HCT116 (cell line): ENCODE measurements at regions not wholly inside any gene's neighbourhood (a gene's known extent, or its start where the extent isn't known, plus 50 kb on each side); places are given as distances from the start of the nearest gene placed in this dataset.

ENCODE experiments used
- ATAC-seq: fragments of 200-7000 bp; cut with Tn5 transposase; 2 replicates; pipeline ENCODE4 v1.9.1; 2020; ENCODE audit warnings: mild to moderate bottlenecking, moderate library complexity
- BruUV-seq: library from RNA; stranded (reverse); fragments of 400-500 nt; replicated peaks from 2 replicates; lab custom pipeline; 2021; lab: Mats Ljungman, UMichigan
- CTCF ChIA-PET: fragments of 300-600 bp; sonication (Branson Sonifier 250); formaldehyde crosslinking; loops from one replicate; lab custom pipeline; 2021; ENCODE audit warnings: antibody characterized with exemption; lab: Charles Lee
- POLR2A ChIA-PET: fragments of 300-600, 350-600 bp; sonication (Branson Sonifier 250); formaldehyde crosslinking; loops from one replicate; lab custom pipeline; 2021; ENCODE audit warnings: antibody characterized with exemption; lab: Charles Lee
- RAD21 ChIA-PET, 2 experiments: fragments of 300-600 bp; sonication (Branson Sonifier 250); formaldehyde crosslinking; loops; one replicate each; lab custom pipeline; 2023; ENCODE audit warnings: low total read pairs in 2 of 2; ENCODE audit not compliant: uncharacterized antibody in 2 of 2, unreplicated experiment in 2 of 2, low non-redundant PET in 1 of 2; lab: Charles Lee
- DNase-seq: peaks from one replicate; pipeline ENCODE4 v3.0.0-alpha.2; 2010; ENCODE audit warnings: low read depth, low spot score
- H2AFZ ChIP-seq: fragments of 200-600 bp; shearing (Covaris generic), sonication (generic); 2 replicates; pipeline ENCODE4 v1.6.1; 2017; ENCODE audit warnings: low read depth, mixed run types, mixed read lengths, antibody characterized with exemption, low read length; ENCODE audit not compliant: poor library complexity, severe bottlenecking
- H3K27ac ChIP-seq: 2 replicates; pipeline ENCODE4 v1.5.1; 2012; ENCODE audit warnings: low read depth, low read length
- H3K27me3 ChIP-seq: fragments of 200-600 bp; sonication (generic); 2 replicates; pipeline ENCODE4 v1.6.1; 2016; ENCODE audit warnings: mixed run types, low read length, mixed read lengths; ENCODE audit not compliant: insufficient read depth
- H3K36me3 ChIP-seq, 2 experiments: fragments of 200-500 bp in 1 of 2; fragments of 200-600 bp in 1 of 2; sonication (Bioruptor generic) in 1 of 2; sonication (generic) in 1 of 2; 2 replicates each; pipeline versions ENCODE4 v1.5.1 to v1.6.1; 2014 to 2016; ENCODE audit warnings: low read length in 2 of 2, inconsistent platforms in 1 of 2, mixed read lengths in 1 of 2, mixed run types in 1 of 2; ENCODE audit not compliant: insufficient read depth in 2 of 2, control insufficient read depth in 1 of 2
- H3K4me1 ChIP-seq, 2 experiments: fragments of 200-600 bp in 1 of 2; sonication (generic) in 1 of 2; 2 replicates each; pipeline versions ENCODE4 v1.5.1 to v1.6.1; 2012 to 2017; ENCODE audit warnings: low read length in 2 of 2, inconsistent platforms in 1 of 2, mild to moderate bottlenecking in 1 of 2, mixed read lengths in 1 of 2, mixed run types in 1 of 2, moderate library complexity in 1 of 2; ENCODE audit not compliant: insufficient read depth in 2 of 2, control insufficient read depth in 1 of 2
- H3K4me2 ChIP-seq: fragments of 200-600 bp; sonication (generic); 2 replicates; pipeline ENCODE4 v1.6.1; 2017; ENCODE audit warnings: mixed run types, low read length, mixed read lengths
- H3K4me3 ChIP-seq, 2 experiments: fragments of 200-600 bp in 1 of 2; sonication (generic) in 1 of 2; replicated peaks in 1 of 2; 2 replicates each; pipeline ENCODE4 v1.5.1; 2011 to 2016; ENCODE audit warnings: low read length in 2 of 2, control low read depth in 1 of 2, low read depth in 1 of 2, mild to moderate bottlenecking in 1 of 2, mixed read lengths in 1 of 2, mixed run types in 1 of 2
- H3K79me2 ChIP-seq: fragments of 200-600 bp; sonication (generic); 2 replicates; pipeline ENCODE4 v1.6.1; 2017; ENCODE audit warnings: mild to moderate bottlenecking, mixed run types, low read length, moderate library complexity, mixed read lengths; ENCODE audit not compliant: insufficient read depth
- H3K9ac ChIP-seq: fragments of 200-600 bp; sonication (generic); 2 replicates; pipeline ENCODE4 v1.6.1; 2016; ENCODE audit warnings: low read length, mixed read lengths
- H3K9me2 ChIP-seq: fragments of 200-600 bp; sonication (generic), shearing (Covaris generic); 2 replicates; pipeline ENCODE4 v1.6.1; 2017; ENCODE audit warnings: mixed run types, mild to moderate bottlenecking, moderate library complexity; ENCODE audit not compliant: insufficient read depth
- H3K9me3 ChIP-seq, 2 experiments: fragments of 200-500 bp in 1 of 2; fragments of 200-600 bp in 1 of 2; sonication (Bioruptor generic) in 1 of 2; sonication (generic) in 1 of 2; 2 replicates each; pipeline ENCODE4 v1.6.1; 2014 to 2017; ENCODE audit warnings: low read length in 2 of 2, mixed read lengths in 2 of 2, inconsistent platforms in 1 of 2, low read depth in 1 of 2, mild to moderate bottlenecking in 1 of 2, mixed run types in 1 of 2, moderate library complexity in 1 of 2; ENCODE audit not compliant: control insufficient read depth in 1 of 2, insufficient read depth in 1 of 2
- H4K20me1 ChIP-seq: fragments of 200-600 bp; sonication (generic), shearing (Covaris generic); 2 replicates; pipeline ENCODE4 v1.6.1; 2017; ENCODE audit warnings: mixed run types, mild to moderate bottlenecking, moderate library complexity; ENCODE audit not compliant: insufficient read depth
- ATF3 ChIP-seq: IDR thresholded peaks from 2 replicates; pipeline ENCODE4 v1.6.1; 2012
- CBX3 ChIP-seq: IDR thresholded peaks from 2 replicates; pipeline ENCODE4 v1.6.1; 2012; ENCODE audit warnings: low read depth
- CEBPB ChIP-seq: IDR thresholded peaks from 2 replicates; pipeline ENCODE4 v1.6.1; 2012; ENCODE audit warnings: low read depth
- EGR1 ChIP-seq: IDR thresholded peaks from 2 replicates; pipeline ENCODE4 v1.6.1; 2012; ENCODE audit warnings: low read depth
- EZH2 ChIP-seq: fragments of 200-600 bp; sonication (generic); IDR thresholded peaks from 2 replicates; pipeline ENCODE4 v1.6.1; 2017; ENCODE audit warnings: antibody characterized with exemption, mixed run types
- JUND ChIP-seq: IDR thresholded peaks from 2 replicates; pipeline ENCODE4 v1.6.1; 2012
- MAX ChIP-seq: IDR thresholded peaks from 2 replicates; pipeline ENCODE4 v1.6.1; 2012
- POLR2A ChIP-seq: IDR thresholded peaks from 2 replicates; pipeline ENCODE4 v1.7.0; 2011; ENCODE audit warnings: borderline replicate concordance; ENCODE audit not compliant: insufficient read depth, insufficient read length; ENCODE audit errors: extremely low read depth
- POLR2AphosphoS5 ChIP-seq: IDR thresholded peaks from 2 replicates; pipeline ENCODE4 v1.6.1; 2011; ENCODE audit warnings: mild to moderate bottlenecking, low read depth, low read length, moderate library complexity
- RAD21 ChIP-seq: IDR thresholded peaks from 2 replicates; pipeline ENCODE4 v1.6.1; 2012; ENCODE audit warnings: low read depth, mild to moderate bottlenecking
- REST ChIP-seq: IDR thresholded peaks from 2 replicates; pipeline ENCODE4 v1.6.1; 2012; ENCODE audit warnings: low read depth
- SIN3A ChIP-seq: IDR thresholded peaks from 2 replicates; pipeline ENCODE4 v1.6.1; 2012; ENCODE audit warnings: low read depth
- SP1 ChIP-seq: IDR thresholded peaks from 2 replicates; pipeline ENCODE4 v1.6.1; 2012; ENCODE audit warnings: low read depth
- SRF ChIP-seq: IDR thresholded peaks from 2 replicates; pipeline ENCODE4 v1.6.1; 2012; ENCODE audit warnings: low read depth
- TCF7L2 ChIP-seq: IDR thresholded peaks from 2 replicates; pipeline ENCODE4 v1.7.0; 2011; ENCODE audit warnings: borderline replicate concordance, inconsistent platforms; ENCODE audit not compliant: insufficient read depth, insufficient read length; ENCODE audit errors: extremely low read depth
- ZBTB33 ChIP-seq: IDR thresholded peaks from 2 replicates; pipeline ENCODE4 v1.6.1; 2011; ENCODE audit warnings: mild to moderate bottlenecking, low read length, moderate library complexity; ENCODE audit not compliant: insufficient replicate concordance; ENCODE audit errors: extremely low read depth
- ZFX ChIP-seq: fragments of 450-650 bp; IDR thresholded peaks from 2 replicates; pipeline ENCODE4 v1.6.1; 2017
- ZNF274 ChIP-seq: fragments of 200-500 bp; sonication (Bioruptor generic); IDR thresholded peaks from 2 replicates; pipeline ENCODE4 v1.6.1; 2014; ENCODE audit warnings: mild to moderate bottlenecking, low read depth, low read length, inconsistent platforms
- intact Hi-C: fragments of 100-400 bp; cut with micrococcal nuclease; formaldehyde crosslinking; loops from 2 replicates; pipeline ENCODE4 v1.10.0; 2022

GRCh38 chr17:33966410-33967059 lies 288.6 kb upstream of the CCL2 start:
- Histone ChIP-seq H4K20me1 (no peaks in the 10 kb centered on the region), H3K4me2 (no peak overlapping the region), H3K4me3 (no peak overlapping the region), H3K9me2 (no peaks in the 10 kb centered on the region), H3K27ac (no peak overlapping the region), H3K36me3 (no peaks in the 10 kb centered on the region), H2AFZ (no peak overlapping the region), H3K9ac (no peak overlapping the region), H3K4me1 (no peaks in the 10 kb centered on the region), H3K27me3 (no peaks in the 10 kb centered on the region), H3K9me3 (peaks cover 0 to 15% of the 10 kb centered on the region in 2 experiments; a peak in 2 of 4 replicates), H3K79me2 (no peaks in the 10 kb centered on the region)
- TF ChIP-seq RAD21 (no peak), CBX3 (no peak), POLR2AphosphoS5 (no peak), POLR2A (no peak), SIN3A (no peak), MAX (no peak), ZFX (no peak), SRF (no peak), ZNF274 (no peak), JUND (no peak), ATF3 (no peak), REST (no peak), CEBPB (no peak), SP1 (no peak), TCF7L2 (no peak), ZBTB33 (no peak), EGR1 (no peak), EZH2 (no peak)
- no peak for DNase-seq
- ChIA-PET CTCF (no interaction called here), RAD21 (no interaction called here), POLR2A (no interaction called here)
- BruUV-seq, result no TSS peak
- intact Hi-C loops, result no loop called here
- ATAC-seq, result no peak
